22Rv1 (cell line): ENCODE measurements at regions not wholly inside any gene's neighbourhood (a gene's known extent, or its start where the extent isn't known, plus 50 kb on each side); places are given as distances from the start of the nearest gene placed in this dataset.

Experiments used
- H3K27ac ChIP-seq: fragments of 450-650 bp; 2 replicates; pipeline ENCODE4 v1.5.1; 2017
- CTCF ChIP-seq: fragments of 450-650 bp; IDR thresholded peaks from 2 replicates; pipeline ENCODE4 v1.5.1; 2017; ENCODE audit warnings: mild to moderate bottlenecking
- ZFX ChIP-seq: fragments of 450-650 bp; IDR thresholded peaks from 2 replicates; pipeline ENCODE4 v1.6.1; 2017; ENCODE audit warnings: antibody characterized with exemption, borderline replicate concordance

GRCh38 chr17:79187186-79187585, 112.6 kb downstream of the ENGASE start:
- H3K27ac ChIP-seq, result no peak overlapping the region
- TF ChIP-seq ZFX, result no peak
- no peak for TF ChIP-seq CTCF

GRCh38 chr17:79186406-79186805, 111.8 kb downstream of the ENGASE start:
- TF ChIP-seq ZFX, result no peak
- no peak for TF ChIP-seq CTCF
- no peak overlapping the region for H3K27ac ChIP-seq

DNA sequence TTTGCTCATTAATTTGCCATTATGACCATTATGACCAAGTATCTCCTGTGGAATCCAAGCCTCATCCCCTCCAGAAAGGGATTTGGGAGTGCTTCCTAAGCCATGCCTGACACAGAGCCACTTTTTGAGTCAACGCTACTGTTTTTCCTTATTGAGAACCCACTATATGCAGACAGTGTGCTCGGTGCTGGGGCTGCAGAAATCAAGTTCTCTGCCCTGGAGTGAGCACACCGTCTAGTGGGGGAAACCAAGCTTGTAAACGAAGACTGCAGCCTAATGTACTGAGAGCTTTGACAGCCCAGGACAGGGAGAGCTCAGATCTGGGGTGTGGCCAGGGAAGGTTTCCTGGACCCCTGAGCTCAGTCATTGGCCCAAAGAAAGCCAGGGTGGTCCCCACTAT, 111.0 kb downstream of the ENGASE start:
- TF ChIP-seq ZFX, result no peak
- TF ChIP-seq CTCF, result no peak
- no peak overlapping the region for H3K27ac ChIP-seq

DNA sequence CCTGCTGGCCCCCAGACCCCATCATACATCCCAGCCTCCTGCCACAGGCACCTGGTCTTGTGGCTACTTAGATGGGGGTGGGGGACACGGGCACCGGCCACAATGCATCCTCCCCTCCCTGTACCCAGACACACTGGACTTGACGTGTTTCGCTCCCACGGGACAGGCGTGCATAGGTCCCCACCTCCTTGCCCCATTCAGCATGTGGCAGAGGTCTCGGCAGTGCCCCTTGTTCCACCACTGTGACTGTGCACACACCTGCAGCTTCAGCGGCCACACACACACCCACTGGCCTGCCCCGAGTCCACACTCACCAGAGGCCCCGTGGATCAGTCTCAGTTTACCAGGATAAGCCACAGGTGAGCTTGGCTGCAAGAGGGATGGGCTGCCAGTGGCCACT, 109.6 kb downstream of the ENGASE start:
- TF ChIP-seq CTCF (no peak), ZFX (no peak)
- H3K27ac ChIP-seq, result no peak overlapping the region

- TF ChIP-seq CTCF (no peak), ZFX (no peak)
- H3K27ac ChIP-seq, result no peak overlapping the region
These were observed 108.9 kb downstream of the ENGASE start for GRCh38 chr17:79183293-79184158.

DNA sequence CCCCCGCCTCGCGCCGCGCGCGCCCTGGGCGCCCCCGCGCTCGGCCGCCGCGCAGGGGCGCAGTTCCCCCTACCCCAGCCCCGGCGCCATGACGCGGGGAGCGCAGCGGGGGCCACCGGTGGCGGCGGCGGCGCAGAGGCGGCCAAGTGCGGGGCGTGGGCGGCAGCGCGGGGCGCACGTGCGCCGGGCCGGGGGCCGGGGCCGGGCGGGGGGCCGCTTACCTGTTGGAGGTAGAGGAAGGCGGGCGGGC, 108.3 kb downstream of the ENGASE start:
- no peak overlapping the region for H3K27ac ChIP-seq
- TF ChIP-seq ZFX (no peak), CTCF (no peak)

GRCh38 chr17:79182176-79183042, 107.8 kb downstream of the ENGASE start:
- TF ChIP-seq CTCF (no peak), ZFX (no peak)
- H3K27ac ChIP-seq, result no peak overlapping the region
